ENCODE measurements at regions not wholly inside any gene's neighbourhood (a gene's known extent, or its start where the extent isn't known, plus 50 kb on each side); places are given as distances from the start of the nearest gene placed in this dataset.

- Mint-ChIP-seq H3K9me3 (no peaks in the 10 kb centered on the region), H3K4me1 (no peaks in the 10 kb centered on the region), H3K4me3 (no peak overlapping the region), H3K27ac (no peak overlapping the region), H3K36me3 (no peaks in the 10 kb centered on the region), H3K27me3 (peaks cover 9% of the 10 kb centered on the region)
- ATAC-seq: no peak
Observed at GRCh38 chr3:43979645-43980044, 262.0 kb upstream of the TOPAZ1 start.

GRCh38 chr3:43994657-43995546 is 246.8 kb upstream of the TOPAZ1 start:
- peaks cover 53% of the 10 kb centered on the region for H3K4me1 Mint-ChIP-seq
- H3K4me3 Mint-ChIP-seq: peak overlapping the region; percentile 82
- peaks cover 9% of the 10 kb centered on the region for H3K36me3 Mint-ChIP-seq
- peak; percentile 60 for ATAC-seq
- peak overlapping the region; percentile 3 for H3K27ac Mint-ChIP-seq
- peaks cover 89% of the 10 kb centered on the region for H3K27me3 Mint-ChIP-seq
- H3K9me3 Mint-ChIP-seq: peaks cover 8% of the 10 kb centered on the region

- peak overlapping the region; percentile 3 for H3K27ac Mint-ChIP-seq
- H3K4me3 Mint-ChIP-seq: peak overlapping the region; percentile 82
- ATAC-seq: no peak
- peaks cover 7% of the 10 kb centered on the region for H3K36me3 Mint-ChIP-seq
- peaks cover 54% of the 10 kb centered on the region for H3K4me1 Mint-ChIP-seq
- H3K9me3 Mint-ChIP-seq: peaks cover 4% of the 10 kb centered on the region
- peaks cover 82% of the 10 kb centered on the region for H3K27me3 Mint-ChIP-seq
Observed at GRCh38 chr3:43995547-43996378, 245.9 kb upstream of the TOPAZ1 start.

- H3K9me3 Mint-ChIP-seq: no peaks in the 10 kb centered on the region
- H3K4me3 Mint-ChIP-seq: peak overlapping the region; percentile 82
- H3K27me3 Mint-ChIP-seq: peaks cover 73% of the 10 kb centered on the region
- peak; percentile 34 for ATAC-seq
- H3K36me3 Mint-ChIP-seq: no peaks in the 10 kb centered on the region
- H3K27ac Mint-ChIP-seq: peak overlapping the region; percentile 65
- peaks cover 54% of the 10 kb centered on the region for H3K4me1 Mint-ChIP-seq
Observed at GRCh38 chr3:43996379-43997301, 245.0 kb upstream of the TOPAZ1 start.

GRCh38 chr3:43997316-43997715 is 244.4 kb upstream of the TOPAZ1 start:
- Mint-ChIP-seq H3K27ac (peak overlapping the region; percentile 65), H3K9me3 (no peaks in the 10 kb centered on the region), H3K4me1 (peaks cover 54% of the 10 kb centered on the region), H3K4me3 (peak overlapping the region; percentile 82), H3K27me3 (peaks cover 68% of the 10 kb centered on the region), H3K36me3 (no peaks in the 10 kb centered on the region)
- ATAC-seq: no peak

- peak overlapping the region; percentile 65 for H3K27ac Mint-ChIP-seq
- peaks cover 54% of the 10 kb centered on the region for H3K4me1 Mint-ChIP-seq
- H3K27me3 Mint-ChIP-seq: peaks cover 68% of the 10 kb centered on the region
- no peaks in the 10 kb centered on the region for H3K9me3 Mint-ChIP-seq
- H3K36me3 Mint-ChIP-seq: no peaks in the 10 kb centered on the region
- peak overlapping the region; percentile 82 for H3K4me3 Mint-ChIP-seq
- peak; percentile 25 for ATAC-seq
Observed at GRCh38 chr3:43997788-43998369, 243.8 kb upstream of the TOPAZ1 start.

GRCh38 chr3:43998370-43998835 is 243.3 kb upstream of the TOPAZ1 start:
- H3K27ac Mint-ChIP-seq: peak overlapping the region; percentile 65
- peaks cover 54% of the 10 kb centered on the region for H3K4me1 Mint-ChIP-seq
- no peaks in the 10 kb centered on the region for H3K36me3 Mint-ChIP-seq
- H3K27me3 Mint-ChIP-seq: peaks cover 62% of the 10 kb centered on the region
- H3K4me3 Mint-ChIP-seq: peak overlapping the region; percentile 82
- ATAC-seq: peak; percentile 18
- no peaks in the 10 kb centered on the region for H3K9me3 Mint-ChIP-seq

- peak overlapping the region; percentile 65 for H3K27ac Mint-ChIP-seq
- H3K27me3 Mint-ChIP-seq: peaks cover 56% of the 10 kb centered on the region
- peak overlapping the region; percentile 82 for H3K4me3 Mint-ChIP-seq
- H3K9me3 Mint-ChIP-seq: no peaks in the 10 kb centered on the region
- H3K4me1 Mint-ChIP-seq: peaks cover 54% of the 10 kb centered on the region
- ATAC-seq: peak; percentile 73
- no peaks in the 10 kb centered on the region for H3K36me3 Mint-ChIP-seq
Observed at GRCh38 chr3:43998836-43999727, 242.6 kb upstream of the TOPAZ1 start.

- Mint-ChIP-seq H3K4me1 (peaks cover 54% of the 10 kb centered on the region), H3K4me3 (peak overlapping the region; percentile 78), H3K27ac (peak overlapping the region; percentile 65), H3K36me3 (no peaks in the 10 kb centered on the region), H3K9me3 (no peaks in the 10 kb centered on the region), H3K27me3 (peaks cover 48% of the 10 kb centered on the region)
- ATAC-seq: no peak
Observed at GRCh38 chr3:43999728-44000319, 241.9 kb upstream of the TOPAZ1 start.

GRCh38 chr3:44000586-44000985 is 241.1 kb upstream of the TOPAZ1 start:
- peaks cover 41% of the 10 kb centered on the region for H3K27me3 Mint-ChIP-seq
- H3K9me3 Mint-ChIP-seq: no peaks in the 10 kb centered on the region
- no peak overlapping the region for H3K4me3 Mint-ChIP-seq
- peaks cover 48% of the 10 kb centered on the region for H3K4me1 Mint-ChIP-seq
- no peaks in the 10 kb centered on the region for H3K36me3 Mint-ChIP-seq
- no peak for ATAC-seq
- H3K27ac Mint-ChIP-seq: no peak overlapping the region

- peaks cover 36% of the 10 kb centered on the region for H3K27me3 Mint-ChIP-seq
- H3K36me3 Mint-ChIP-seq: no peaks in the 10 kb centered on the region
- peaks cover 43% of the 10 kb centered on the region for H3K4me1 Mint-ChIP-seq
- no peak for ATAC-seq
- H3K9me3 Mint-ChIP-seq: no peaks in the 10 kb centered on the region
- no peak overlapping the region for H3K27ac Mint-ChIP-seq
- H3K4me3 Mint-ChIP-seq: no peak overlapping the region
Observed at GRCh38 chr3:44001072-44001471, 240.6 kb upstream of the TOPAZ1 start.

- Mint-ChIP-seq H3K4me3 (no peak overlapping the region), H3K9me3 (no peaks in the 10 kb centered on the region), H3K27me3 (peaks cover 14% of the 10 kb centered on the region), H3K36me3 (no peaks in the 10 kb centered on the region), H3K4me1 (peaks cover 16% of the 10 kb centered on the region), H3K27ac (no peak overlapping the region)
- no peak for ATAC-seq
Observed at GRCh38 chr3:44003801-44004200, 237.9 kb upstream of the TOPAZ1 start.

GRCh38 chr3:44011680-44012079 is 230.0 kb upstream of the TOPAZ1 start:
- Mint-ChIP-seq H3K9me3 (no peaks in the 10 kb centered on the region), H3K27ac (no peak overlapping the region), H3K4me3 (no peak overlapping the region), H3K36me3 (peaks cover 9% of the 10 kb centered on the region), H3K4me1 (no peaks in the 10 kb centered on the region), H3K27me3 (peaks cover 20% of the 10 kb centered on the region)
- no peak for ATAC-seq
